Esophagus (tissue), 2 donors: ENCODE measurements at regions not wholly inside any gene's neighbourhood (a gene's known extent, or its start where the extent isn't known, plus 50 kb on each side); places are given as distances from the start of the nearest gene placed in this dataset.

ENCODE experiments used
- H3K27ac ChIP-seq, 2 donors: one replicate each; pipeline ENCODE4 v1.5.1; 2013; ENCODE audit warnings: low read depth in 2 of 2, mild to moderate bottlenecking in 2 of 2, inconsistent platforms in 1 of 2, low read length in 1 of 2, moderate library complexity in 1 of 2
- H3K27me3 ChIP-seq, 2 donors: one replicate each; pipeline ENCODE4 v1.6.1; 2013; ENCODE audit warnings: low read length in 2 of 2, control low read depth in 1 of 2, mild to moderate bottlenecking in 1 of 2; ENCODE audit not compliant: insufficient read depth in 2 of 2, control insufficient read depth in 1 of 2
- H3K36me3 ChIP-seq, 2 donors: one replicate each; pipeline ENCODE4 v1.6.1; 2013; ENCODE audit warnings: low read length in 1 of 2; ENCODE audit not compliant: control insufficient read depth in 2 of 2, insufficient read depth in 2 of 2
- H3K4me1 ChIP-seq, 2 donors: one replicate each; pipeline ENCODE4 v1.6.1; 2013; ENCODE audit warnings: low read length in 1 of 2; ENCODE audit not compliant: control insufficient read depth in 2 of 2, insufficient read depth in 2 of 2
- H3K4me3 ChIP-seq, 2 donors: one replicate each; pipeline ENCODE4 v1.5.1; 2013; ENCODE audit warnings: low read length in 2 of 2, mild to moderate bottlenecking in 2 of 2, low read depth in 1 of 2, moderate library complexity in 1 of 2
- H3K9me3 ChIP-seq, 2 donors: one replicate each; pipeline ENCODE4 v1.6.1; 2013; ENCODE audit warnings: mild to moderate bottlenecking in 2 of 2, low read depth in 1 of 2, low read length in 1 of 2, moderate library complexity in 1 of 2; ENCODE audit not compliant: control insufficient read depth in 2 of 2, insufficient read depth in 1 of 2
- WGBS, 2 donors: extraction: QIAGEN DNeasy Blood & Tissue Kit; methylation state at CpG; one replicate each; pipeline ENCODE4 v1.1.7; 2013; 5-methylcytosine and 5-hydroxymethylcytosine counted together
- donor health status: healthy with polysubstance abuse.
- donor health status: Bipolar disorder and iron deficiency.

GRCh38 chr13:74570834-74571233 is 436.6 kb upstream of the KLF12 start:
- 85 to 87% methylated on average over 2 of the region's 2 CpGs for WGBS, 2 donors
- H3K4me3 ChIP-seq: no peak overlapping the region
- no peaks in the 10 kb centered on the region for H3K9me3 ChIP-seq
- no peaks in the 10 kb centered on the region for H3K4me1 ChIP-seq
- no peaks in the 10 kb centered on the region for H3K36me3 ChIP-seq
- H3K27me3 ChIP-seq: no peaks in the 10 kb centered on the region
- H3K27ac ChIP-seq: no peak overlapping the region

- H3K36me3 ChIP-seq: no peaks in the 10 kb centered on the region
- no peaks in the 10 kb centered on the region for H3K27me3 ChIP-seq
- no peak overlapping the region for H3K27ac ChIP-seq
- H3K9me3 ChIP-seq: no peaks in the 10 kb centered on the region
- no peaks in the 10 kb centered on the region for H3K4me1 ChIP-seq
- WGBS, 2 donors: 81 to 96% methylated on average over 1 of the region's 1 CpG
- no peak overlapping the region for H3K4me3 ChIP-seq
These were observed 435.8 kb upstream of the KLF12 start for GRCh38 chr13:74570046-74570445.

GRCh38 chr13:74569251-74569650 is 435.0 kb upstream of the KLF12 start:
- Histone ChIP-seq H3K4me1 (no peaks in the 10 kb centered on the region), H3K36me3 (no peaks in the 10 kb centered on the region), H3K27ac (no peak overlapping the region), H3K27me3 (no peaks in the 10 kb centered on the region), H3K9me3 (no peaks in the 10 kb centered on the region), H3K4me3 (no peak overlapping the region)
- WGBS, 2 donors: 0 to 2% methylated on average over 1 of the region's 1 CpG

- H3K9me3 ChIP-seq: no peaks in the 10 kb centered on the region
- no peaks in the 10 kb centered on the region for H3K27me3 ChIP-seq
- no peak overlapping the region for H3K4me3 ChIP-seq
- 84% methylated on average over 3 of the region's 3 CpGs for WGBS, 2 donors
- H3K4me1 ChIP-seq: no peaks in the 10 kb centered on the region
- no peaks in the 10 kb centered on the region for H3K36me3 ChIP-seq
- H3K27ac ChIP-seq: no peak overlapping the region
These were observed 433.3 kb upstream of the KLF12 start for GRCh38 chr13:74567485-74567884.

- H3K4me3 ChIP-seq: no peak overlapping the region
- H3K9me3 ChIP-seq: no peaks in the 10 kb centered on the region
- no peaks in the 10 kb centered on the region for H3K36me3 ChIP-seq
- no peaks in the 10 kb centered on the region for H3K27me3 ChIP-seq
- no peak overlapping the region for H3K27ac ChIP-seq
- 86 to 92% methylated on average over 1 of the region's 1 CpG for WGBS, 2 donors
- no peaks in the 10 kb centered on the region for H3K4me1 ChIP-seq
These were observed 428.2 kb upstream of the KLF12 start for GRCh38 chr13:74562381-74562780.

GRCh38 chr13:74561155-74561554 is 427.0 kb upstream of the KLF12 start:
- Histone ChIP-seq H3K4me1 (no peaks in the 10 kb centered on the region), H3K9me3 (no peaks in the 10 kb centered on the region), H3K27me3 (no peaks in the 10 kb centered on the region), H3K4me3 (no peak overlapping the region), H3K27ac (no peak overlapping the region), H3K36me3 (no peaks in the 10 kb centered on the region)

- Histone ChIP-seq H3K9me3 (no peaks in the 10 kb centered on the region), H3K27ac (no peak overlapping the region), H3K4me3 (no peak overlapping the region), H3K4me1 (no peaks in the 10 kb centered on the region), H3K27me3 (no peaks in the 10 kb centered on the region), H3K36me3 (no peaks in the 10 kb centered on the region)
- WGBS, 2 donors: 77 to 83% methylated on average over 4 of the region's 4 CpGs
These were observed 426.1 kb upstream of the KLF12 start for GRCh38 chr13:74560325-74560724.

GRCh38 chr13:74557870-74558269 is 423.7 kb upstream of the KLF12 start:
- Histone ChIP-seq H3K36me3 (no peaks in the 10 kb centered on the region), H3K27ac (no peak overlapping the region), H3K9me3 (no peaks in the 10 kb centered on the region), H3K27me3 (no peaks in the 10 kb centered on the region), H3K4me3 (no peak overlapping the region), H3K4me1 (no peaks in the 10 kb centered on the region)
- 81 to 93% methylated on average over 1 of the region's 1 CpG for WGBS, 2 donors

GRCh38 chr13:74555651-74556420 is 421.6 kb upstream of the KLF12 start:
- Histone ChIP-seq H3K27ac (no peak overlapping the region), H3K4me3 (no peak overlapping the region), H3K9me3 (no peaks in the 10 kb centered on the region), H3K27me3 (no peaks in the 10 kb centered on the region), H3K4me1 (no peaks in the 10 kb centered on the region), H3K36me3 (no peaks in the 10 kb centered on the region)
- whole genome bisulfite sequencing, 2 donors: 80 to 85% methylated on average over 9 of the region's 9 CpGs

- Histone ChIP-seq H3K27me3 (no peaks in the 10 kb centered on the region), H3K27ac (no peak overlapping the region), H3K9me3 (no peaks in the 10 kb centered on the region), H3K4me1 (no peaks in the 10 kb centered on the region), H3K4me3 (no peak overlapping the region), H3K36me3 (no peaks in the 10 kb centered on the region)
- WGBS, 2 donors: 58 to 79% methylated on average over 3 of the region's 3 CpGs
These were observed 421.0 kb upstream of the KLF12 start for GRCh38 chr13:74555276-74555625.
